ENCODE measurements at regions not wholly inside any gene's neighbourhood (a gene's known extent, or its start where the extent isn't known, plus 50 kb on each side); places are given as distances from the start of the nearest gene placed in this dataset.

- TF ChIP-seq JUN (IDR thresholded peaks at IDR 0.05; ENCODE audit: borderline replicate concordance, low read depth, low read length) (no peak), JUN (CRISPR knock-in tag; IDR thresholded peaks at IDR 0.05; ENCODE audit: borderline replicate concordance) (no peak), BACH1 (tag; IDR thresholded peaks at IDR 0.05) (no peak), E2F3 (CRISPR knock-in tag; IDR thresholded peaks at IDR 0.05) (no peak), AFF1 (IDR thresholded peaks at IDR 0.05; ENCODE audit: low read depth in 1 of 2, partially characterized antibody in 2 of 2) (no peak), CLOCK (CRISPR knock-in tag; IDR thresholded peaks at IDR 0.05; ENCODE audit: borderline replicate concordance) (no peak)
These were observed 641.2 kb upstream of the ARRDC4 start (continued) for GRCh38 chr15:97319291-97319690.

All from K562 (cell line).